Activated CD8-positive, alpha-beta memory T cell treated with anti-CD3 and anti-CD28 coated beads, Interleukin-2, amount 10 ng/mL, durations not matched to agents 7 days and 5 days (primary cell): ENCODE measurements at regions not wholly inside any gene's neighbourhood (a gene's known extent, or its start where the extent isn't known, plus 50 kb on each side); places are given as distances from the start of the nearest gene placed in this dataset.

Source experiments
- ATAC-seq: fragments of 150-1000 bp; cut with Tn5 transposase; one replicate; pipeline ENCODE4 v1.10.0; 2021; ENCODE audit warnings: moderate library complexity
- CTCF ChIA-PET: fragments of 350-600 bp; sonication (Branson Sonifier 250); formaldehyde crosslinking; loops from one replicate; lab custom pipeline; 2021; ENCODE audit warnings: antibody characterized with exemption; lab: Charles Lee
- DNase-seq: peaks from one replicate; pipeline ENCODE4 v3.0.0-alpha.2; 2020
- H3K27ac Mint-ChIP-seq: one replicate; pipeline ENCODE4 v1.8.0; 2021; ENCODE audit warnings: mild to moderate bottlenecking, mixed read lengths
- H3K27me3 Mint-ChIP-seq: one replicate; pipeline ENCODE4 v1.8.0; 2021; ENCODE audit warnings: mixed read lengths
- H3K36me3 Mint-ChIP-seq: one replicate; pipeline ENCODE4 v1.8.0; 2021; ENCODE audit warnings: mild to moderate bottlenecking, mixed read lengths
- H3K4me1 Mint-ChIP-seq: one replicate; pipeline ENCODE4 v1.8.0; 2021; ENCODE audit warnings: mixed read lengths
- H3K4me3 Mint-ChIP-seq: one replicate; pipeline ENCODE4 v1.8.0; 2021; ENCODE audit warnings: mild to moderate bottlenecking, moderate library complexity, mixed read lengths
- H3K9me3 Mint-ChIP-seq: one replicate; pipeline ENCODE4 v1.8.0; 2022; ENCODE audit warnings: low read depth, mixed read lengths

DNA sequence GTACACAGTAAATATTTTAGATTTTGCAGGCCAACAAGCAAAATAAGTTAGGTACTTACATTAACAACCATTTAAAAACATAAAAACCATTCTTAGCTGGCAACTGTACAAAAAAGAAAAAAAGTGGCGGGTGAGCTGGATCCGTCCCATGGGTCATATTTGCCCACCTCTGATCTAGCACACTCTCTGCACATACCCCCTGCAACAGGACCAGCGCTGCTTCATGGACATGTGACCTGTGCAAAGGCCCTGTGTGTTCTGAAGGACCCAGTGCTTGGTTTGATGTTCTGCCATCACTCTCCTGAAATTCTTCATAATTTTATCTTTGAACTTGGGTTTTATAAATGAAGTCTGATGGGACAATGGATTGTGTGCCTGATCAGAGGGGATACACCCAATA is 72.5 kb upstream of the ACAN start:
- no peak for ATAC-seq
- CTCF ChIA-PET: no interaction called here
- H3K27me3 Mint-ChIP-seq: peaks cover 31% of the 10 kb centered on the region
- no peaks in the 10 kb centered on the region for H3K36me3 Mint-ChIP-seq
- DNase-seq: no peak
- no peak overlapping the region for H3K27ac Mint-ChIP-seq
- H3K4me3 Mint-ChIP-seq: no peak overlapping the region
- no peaks in the 10 kb centered on the region for H3K9me3 Mint-ChIP-seq
- H3K4me1 Mint-ChIP-seq: no peaks in the 10 kb centered on the region

GRCh38 chr15:88735212-88735611 is 68.0 kb upstream of the ACAN start:
- CTCF ChIA-PET: no interaction called here

GRCh38 chr15:88736204-88736603 is 67.0 kb upstream of the ACAN start:
- no peak for DNase-seq
- CTCF ChIA-PET: no interaction called here
- H3K9me3 Mint-ChIP-seq: no peaks in the 10 kb centered on the region
- H3K4me1 Mint-ChIP-seq: no peaks in the 10 kb centered on the region
- no peak overlapping the region for H3K4me3 Mint-ChIP-seq
- H3K27ac Mint-ChIP-seq: no peak overlapping the region
- no peaks in the 10 kb centered on the region for H3K36me3 Mint-ChIP-seq
- no peak for ATAC-seq
- H3K27me3 Mint-ChIP-seq: peaks cover 35% of the 10 kb centered on the region

More at GRCh38 chr15:88735212-88735611, 68.0 kb upstream of the ACAN start:
- Mint-ChIP-seq H3K27me3 (peaks cover 41% of the 10 kb centered on the region), H3K27ac (no peak overlapping the region), H3K4me1 (no peaks in the 10 kb centered on the region), H3K9me3 (no peaks in the 10 kb centered on the region), H3K36me3 (no peaks in the 10 kb centered on the region), H3K4me3 (no peak overlapping the region)
- DNase-seq (no peak), ATAC-seq (no peak)

- no peak overlapping the region for H3K4me3 Mint-ChIP-seq
- peaks cover 37% of the 10 kb centered on the region for H3K27me3 Mint-ChIP-seq
- H3K27ac Mint-ChIP-seq: no peak overlapping the region
- no peaks in the 10 kb centered on the region for H3K9me3 Mint-ChIP-seq
- CTCF ChIA-PET: no interaction called here
- no peaks in the 10 kb centered on the region for H3K4me1 Mint-ChIP-seq
- ATAC-seq (no peak), DNase-seq (no peak)
- no peaks in the 10 kb centered on the region for H3K36me3 Mint-ChIP-seq
Observed at GRCh38 chr15:88738796-88739195, 64.4 kb upstream of the ACAN start.

GRCh38 chr15:88739541-88739940 is 63.7 kb upstream of the ACAN start:
- H3K27ac Mint-ChIP-seq: no peak overlapping the region
- H3K4me3 Mint-ChIP-seq: no peak overlapping the region
- ATAC-seq (no peak), DNase-seq (no peak)
- H3K27me3 Mint-ChIP-seq: peaks cover 42% of the 10 kb centered on the region
- no peaks in the 10 kb centered on the region for H3K4me1 Mint-ChIP-seq
- CTCF ChIA-PET: no interaction called here
- no peaks in the 10 kb centered on the region for H3K36me3 Mint-ChIP-seq
- H3K9me3 Mint-ChIP-seq: no peaks in the 10 kb centered on the region

DNA sequence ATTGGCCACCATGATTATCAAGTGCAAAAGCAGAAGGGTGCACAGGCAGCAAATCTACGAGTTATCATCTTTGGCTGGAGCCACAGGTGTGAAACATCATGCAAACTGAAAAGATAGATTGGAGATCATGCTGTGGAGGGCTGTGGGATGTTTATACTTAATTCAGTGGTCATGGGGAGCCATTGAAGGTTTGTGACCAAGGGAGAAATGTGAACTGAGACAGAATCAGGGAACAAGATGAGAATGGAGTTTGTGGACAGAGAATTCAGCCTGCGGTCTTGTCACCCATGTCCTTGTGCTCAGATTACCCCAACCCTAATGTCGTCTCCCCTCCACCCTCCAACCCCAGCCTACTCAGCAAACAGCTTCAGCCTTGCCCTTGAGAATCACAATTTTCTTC is 62.9 kb upstream of the ACAN start:
- no peak for ATAC-seq
- Mint-ChIP-seq H3K27me3 (peaks cover 48% of the 10 kb centered on the region), H3K4me3 (no peak overlapping the region), H3K9me3 (no peaks in the 10 kb centered on the region), H3K27ac (no peak overlapping the region), H3K4me1 (no peaks in the 10 kb centered on the region), H3K36me3 (no peaks in the 10 kb centered on the region)
- DNase-seq: no peak
- CTCF ChIA-PET: no interaction called here

GRCh38 chr15:88741046-88741445 is 62.2 kb upstream of the ACAN start:
- Mint-ChIP-seq H3K9me3 (no peaks in the 10 kb centered on the region), H3K27ac (no peak overlapping the region), H3K36me3 (no peaks in the 10 kb centered on the region), H3K27me3 (peaks cover 47% of the 10 kb centered on the region), H3K4me1 (no peaks in the 10 kb centered on the region), H3K4me3 (no peak overlapping the region)
- CTCF ChIA-PET: no interaction called here
- DNase-seq (no peak), ATAC-seq (no peak)

DNA sequence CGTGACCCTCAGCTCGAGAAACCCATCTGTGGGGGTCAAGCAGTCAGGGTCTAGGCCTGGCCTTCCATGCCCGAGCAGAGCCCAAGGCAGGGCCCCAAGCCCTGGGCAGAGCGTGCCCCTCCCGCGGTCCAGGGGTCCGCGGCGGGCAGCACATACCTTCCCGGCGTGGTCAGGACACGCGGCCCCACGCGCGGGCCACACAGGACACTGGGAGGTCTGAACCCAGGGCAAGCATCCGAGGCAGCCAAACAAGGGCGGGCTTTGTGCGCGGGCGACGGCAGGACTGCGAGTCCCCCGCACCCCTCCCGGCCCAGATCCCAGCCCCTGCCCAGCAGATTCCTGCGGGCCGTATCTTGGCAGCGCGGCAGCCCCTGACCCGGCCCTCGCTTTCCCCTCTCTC is 61.6 kb upstream of the ACAN start:
- CTCF ChIA-PET: no interaction called here
- H3K4me1 Mint-ChIP-seq: no peaks in the 10 kb centered on the region

DNA sequence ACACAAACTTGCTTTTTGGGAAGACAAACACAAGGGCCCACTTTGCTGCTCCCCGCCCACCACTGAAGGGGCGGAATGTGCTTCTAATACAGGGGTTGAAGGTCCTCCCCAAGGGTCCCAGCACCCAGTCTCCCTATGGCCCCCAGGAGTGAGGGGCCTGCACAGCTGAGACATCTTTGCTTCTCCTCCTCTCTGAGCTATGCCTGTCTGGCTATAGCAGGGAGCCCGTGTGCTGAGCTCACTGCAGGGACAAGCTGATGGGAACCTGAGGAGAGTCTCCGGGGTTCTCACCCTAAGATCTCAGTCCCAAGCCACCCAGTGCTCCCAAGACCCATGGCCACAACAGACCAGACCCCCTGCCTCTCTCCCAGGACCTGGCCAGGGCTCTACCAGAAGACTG is 61.1 kb upstream of the ACAN start:
- Mint-ChIP-seq H3K9me3 (no peaks in the 10 kb centered on the region), H3K27me3 (peaks cover 43% of the 10 kb centered on the region)
- CTCF ChIA-PET: no interaction called here

More for the DNA sequence above, 61.6 kb upstream of the ACAN start:
- H3K9me3 Mint-ChIP-seq: no peaks in the 10 kb centered on the region
- no peaks in the 10 kb centered on the region for H3K36me3 Mint-ChIP-seq
- ATAC-seq: no peak
- H3K27ac Mint-ChIP-seq: no peak overlapping the region
- H3K4me3 Mint-ChIP-seq: no peak overlapping the region
- H3K27me3 Mint-ChIP-seq: peaks cover 47% of the 10 kb centered on the region
- no peak for DNase-seq

GRCh38 chr15:88744548-88745020 is 58.7 kb upstream of the ACAN start:
- no peak for ATAC-seq
- Mint-ChIP-seq H3K27me3 (peaks cover 52% of the 10 kb centered on the region), H3K4me3 (no peak overlapping the region), H3K9me3 (no peaks in the 10 kb centered on the region), H3K27ac (no peak overlapping the region), H3K4me1 (no peaks in the 10 kb centered on the region), H3K36me3 (no peaks in the 10 kb centered on the region)
- DNase-seq: no peak
- CTCF ChIA-PET: no interaction called here

More for the DNA sequence above, 61.1 kb upstream of the ACAN start:
- DNase-seq (no peak), ATAC-seq (no peak)
- Mint-ChIP-seq H3K27ac (no peak overlapping the region), H3K4me1 (no peaks in the 10 kb centered on the region), H3K4me3 (no peak overlapping the region), H3K36me3 (no peaks in the 10 kb centered on the region)

- Mint-ChIP-seq H3K4me1 (no peaks in the 10 kb centered on the region), H3K27me3 (peaks cover 54% of the 10 kb centered on the region), H3K36me3 (no peaks in the 10 kb centered on the region), H3K4me3 (no peak overlapping the region), H3K9me3 (no peaks in the 10 kb centered on the region), H3K27ac (no peak overlapping the region)
- ATAC-seq (no peak), DNase-seq (no peak)
- CTCF ChIA-PET: no interaction called here
Observed at GRCh38 chr15:88745065-88745464, 58.2 kb upstream of the ACAN start.

DNA sequence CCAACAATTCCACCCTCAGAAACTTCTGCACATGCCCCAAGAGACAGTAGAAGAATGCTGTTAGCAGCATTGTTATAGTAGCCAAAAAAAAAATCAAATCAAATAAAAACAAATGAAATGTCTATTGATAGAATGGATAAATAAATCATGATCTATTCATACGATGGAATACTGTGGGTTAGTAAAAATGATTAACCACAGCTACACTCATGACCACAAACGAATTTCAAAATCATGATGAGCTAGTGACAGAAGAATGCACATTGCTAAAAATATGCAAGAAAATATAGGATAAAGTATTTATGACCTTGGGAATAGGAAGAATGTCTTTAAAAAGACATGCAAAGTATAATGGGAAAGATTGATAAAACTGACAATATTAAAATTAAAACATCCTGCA is 57.5 kb upstream of the ACAN start:
- Mint-ChIP-seq H3K27ac (no peak overlapping the region), H3K36me3 (no peaks in the 10 kb centered on the region), H3K9me3 (no peaks in the 10 kb centered on the region), H3K27me3 (peaks cover 55% of the 10 kb centered on the region), H3K4me1 (no peaks in the 10 kb centered on the region), H3K4me3 (no peak overlapping the region)
- ATAC-seq: no peak
- no peak for DNase-seq
- CTCF ChIA-PET: no interaction called here

GRCh38 chr15:88746451-88746850 is 56.8 kb upstream of the ACAN start:
- Mint-ChIP-seq H3K9me3 (no peaks in the 10 kb centered on the region), H3K27me3 (peaks cover 61% of the 10 kb centered on the region), H3K4me3 (no peak overlapping the region), H3K27ac (no peak overlapping the region), H3K36me3 (no peaks in the 10 kb centered on the region), H3K4me1 (no peaks in the 10 kb centered on the region)
- ATAC-seq: no peak
- no peak for DNase-seq
- CTCF ChIA-PET: no interaction called here

- no peak for ATAC-seq
Observed at GRCh38 chr15:88747111-88747510, 56.1 kb upstream of the ACAN start.

DNA sequence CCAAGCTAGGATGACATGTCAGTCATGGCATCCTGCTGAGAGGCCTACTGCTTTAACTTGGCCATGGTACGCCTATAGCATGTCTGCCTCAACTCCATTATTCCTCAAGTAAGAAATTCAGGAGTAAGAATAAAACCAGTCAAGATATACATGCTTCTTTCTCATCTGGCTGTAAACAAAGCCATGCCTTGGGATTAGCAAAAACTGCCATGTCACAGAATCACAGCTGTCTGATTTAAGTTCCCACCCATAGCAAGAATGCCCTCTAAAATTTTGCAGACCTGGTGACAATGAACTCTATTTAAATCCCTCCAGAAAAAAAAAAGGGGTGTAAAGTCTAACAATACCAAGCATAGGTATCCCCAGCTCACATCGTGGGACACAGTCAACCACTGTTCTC is 55.6 kb upstream of the ACAN start:
- Mint-ChIP-seq H3K9me3 (no peaks in the 10 kb centered on the region), H3K27ac (no peak overlapping the region), H3K27me3 (peaks cover 64% of the 10 kb centered on the region), H3K4me3 (no peak overlapping the region), H3K4me1 (no peaks in the 10 kb centered on the region), H3K36me3 (no peaks in the 10 kb centered on the region)
- ATAC-seq (no peak), DNase-seq (no peak)
- CTCF ChIA-PET: no interaction called here

More at GRCh38 chr15:88747111-88747510, 56.1 kb upstream of the ACAN start:
- Mint-ChIP-seq H3K4me3 (no peak overlapping the region), H3K36me3 (no peaks in the 10 kb centered on the region), H3K27ac (no peak overlapping the region), H3K9me3 (no peaks in the 10 kb centered on the region), H3K27me3 (peaks cover 65% of the 10 kb centered on the region), H3K4me1 (no peaks in the 10 kb centered on the region)
- CTCF ChIA-PET: no interaction called here
- DNase-seq: no peak
